B cell (primary cell): ENCODE measurements at regions not wholly inside any gene's neighbourhood (a gene's known extent, or its start where the extent isn't known, plus 50 kb on each side); places are given as distances from the start of the nearest gene placed in this dataset.

Experiments used
- CTCF ChIP-seq: fragments of 200-600 bp; IDR thresholded peaks from one replicate; pipeline ENCODE4 v1.8.0; 2022; ENCODE audit warnings: antibody characterized with exemption, mild to moderate bottlenecking
- EZH2 ChIP-seq: IDR thresholded peaks from 2 replicates; pipeline ENCODE4 v1.6.1; 2012; ENCODE audit warnings: borderline replicate concordance, low read depth, mild to moderate bottlenecking, moderate library complexity, low read length; ENCODE audit not compliant: insufficient read depth, poor library complexity, severe bottlenecking

- TF ChIP-seq CTCF (no peak), EZH2 (no peak)
Observed at GRCh38 chr4:121574618-121575017, 122.2 kb downstream of the ANXA5 start.
